PC-9 (cell line): ENCODE measurements at regions not wholly inside any gene's neighbourhood (a gene's known extent, or its start where the extent isn't known, plus 50 kb on each side); places are given as distances from the start of the nearest gene placed in this dataset.

ENCODE experiments used
- EZH2 ChIP-seq: fragments of 200-600 bp; sonication (generic); IDR thresholded peaks from 2 replicates; pipeline ENCODE4 v1.8.0; 2017; ENCODE audit warnings: antibody characterized with exemption, low read depth
- TF ChIP-seq, protein P1 (sequence below): fragments of 200-600 bp; sonication (generic); conservative IDR thresholded peaks from 2 replicates; pipeline ENCODE4 v1.6.1; 2017; ENCODE audit warnings: mixed run types, antibody characterized with exemption, mild to moderate bottlenecking, moderate library complexity

GRCh38 chr20:6892724-6893123, 125.2 kb downstream of the BMP2 start:
- TF ChIP-seq, protein P1, sequence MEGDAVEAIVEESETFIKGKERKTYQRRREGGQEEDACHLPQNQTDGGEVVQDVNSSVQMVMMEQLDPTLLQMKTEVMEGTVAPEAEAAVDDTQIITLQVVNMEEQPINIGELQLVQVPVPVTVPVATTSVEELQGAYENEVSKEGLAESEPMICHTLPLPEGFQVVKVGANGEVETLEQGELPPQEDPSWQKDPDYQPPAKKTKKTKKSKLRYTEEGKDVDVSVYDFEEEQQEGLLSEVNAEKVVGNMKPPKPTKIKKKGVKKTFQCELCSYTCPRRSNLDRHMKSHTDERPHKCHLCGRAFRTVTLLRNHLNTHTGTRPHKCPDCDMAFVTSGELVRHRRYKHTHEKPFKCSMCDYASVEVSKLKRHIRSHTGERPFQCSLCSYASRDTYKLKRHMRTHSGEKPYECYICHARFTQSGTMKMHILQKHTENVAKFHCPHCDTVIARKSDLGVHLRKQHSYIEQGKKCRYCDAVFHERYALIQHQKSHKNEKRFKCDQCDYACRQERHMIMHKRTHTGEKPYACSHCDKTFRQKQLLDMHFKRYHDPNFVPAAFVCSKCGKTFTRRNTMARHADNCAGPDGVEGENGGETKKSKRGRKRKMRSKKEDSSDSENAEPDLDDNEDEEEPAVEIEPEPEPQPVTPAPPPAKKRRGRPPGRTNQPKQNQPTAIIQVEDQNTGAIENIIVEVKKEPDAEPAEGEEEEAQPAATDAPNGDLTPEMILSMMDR: no peak
- TF ChIP-seq EZH2: no peak
